ENCODE measurements at regions not wholly inside any gene's neighbourhood (a gene's known extent, or its start where the extent isn't known, plus 50 kb on each side); places are given as distances from the start of the nearest gene placed in this dataset.

- TF ChIP-seq POLR2AphosphoS5 (IDR thresholded peaks at IDR 0.05; ENCODE audit: low read depth) (no peak), CTCF (IDR thresholded peaks at IDR 0.05; ENCODE audit: insufficient read depth, low read length) (no peak), GABPA (IDR thresholded peaks at IDR 0.05; ENCODE audit: low read depth) (no peak), SPI1 (IDR thresholded peaks at IDR 0.05; ENCODE audit: borderline replicate concordance, low read depth) (no peak), REST (IDR thresholded peaks at IDR 0.05; ENCODE audit: insufficient replicate concordance, low read depth) (no peak)
Measured at GRCh38 chr2:144830543-144830942, 310.6 kb upstream of the ZEB2 start.

Measured in HL-60 (cell line).